Mesothelial cell of epicardium (in vitro differentiated cells): ENCODE measurements at regions not wholly inside any gene's neighbourhood (a gene's known extent, or its start where the extent isn't known, plus 50 kb on each side); places are given as distances from the start of the nearest gene placed in this dataset.

ENCODE experiments used
- DNase-seq, 2 experiments: peaks; one replicate each; pipeline ENCODE4 v3.0.0; 2021; ENCODE audit warnings: low spot score in 2 of 2; ENCODE audit not compliant: unreplicated experiment in 2 of 2
- H3K27ac Mint-ChIP-seq: 2 replicates; pipeline ENCODE4 v1.8.0; 2021; ENCODE audit warnings: mixed read lengths
- H3K27me3 Mint-ChIP-seq: 2 replicates; pipeline ENCODE4 v1.8.0; 2021; ENCODE audit warnings: low read depth, mixed read lengths
- H3K36me3 Mint-ChIP-seq: 2 replicates; pipeline ENCODE4 v1.8.0; 2021; ENCODE audit warnings: mixed read lengths
- H3K4me1 Mint-ChIP-seq: 2 replicates; pipeline ENCODE4 v1.8.0; 2021; ENCODE audit warnings: mixed read lengths
- H3K4me3 Mint-ChIP-seq: 2 replicates; pipeline ENCODE4 v1.8.0; 2021; ENCODE audit warnings: mild to moderate bottlenecking, moderate library complexity, mixed read lengths
- H3K9me3 Mint-ChIP-seq: 2 replicates; pipeline ENCODE4 v1.8.0; 2021; ENCODE audit warnings: mixed read lengths
- TF ChIP-seq, protein P1 (sequence below): fragments of 200-600 bp; sonication (generic); IDR thresholded peaks from one replicate; pipeline ENCODE4 v1.5.0; 2021; ENCODE audit warnings: antibody characterized with exemption; ENCODE audit not compliant: unreplicated experiment

DNA sequence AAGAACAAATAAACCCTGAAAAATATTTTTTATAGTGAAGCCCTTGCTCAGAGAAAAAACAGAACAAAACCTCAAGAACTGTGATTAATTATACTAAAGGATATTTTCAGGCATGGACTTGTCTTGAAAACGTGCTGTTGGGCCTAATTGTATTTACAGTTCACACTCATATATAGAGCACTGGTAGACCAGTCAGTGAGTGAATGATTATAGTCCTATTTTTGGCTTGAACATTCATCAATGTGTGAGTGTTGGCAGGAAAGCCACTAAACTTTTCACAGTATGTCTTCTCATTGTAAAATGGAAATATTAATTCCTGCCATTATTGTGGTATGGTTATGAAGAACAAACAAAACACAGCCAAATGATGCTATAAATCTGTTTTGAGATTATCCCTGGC, 462.8 kb downstream of the KCNA4 start:
- no peak overlapping the region for H3K27ac Mint-ChIP-seq
- no peak for DNase-seq
- TF ChIP-seq, protein P1, sequence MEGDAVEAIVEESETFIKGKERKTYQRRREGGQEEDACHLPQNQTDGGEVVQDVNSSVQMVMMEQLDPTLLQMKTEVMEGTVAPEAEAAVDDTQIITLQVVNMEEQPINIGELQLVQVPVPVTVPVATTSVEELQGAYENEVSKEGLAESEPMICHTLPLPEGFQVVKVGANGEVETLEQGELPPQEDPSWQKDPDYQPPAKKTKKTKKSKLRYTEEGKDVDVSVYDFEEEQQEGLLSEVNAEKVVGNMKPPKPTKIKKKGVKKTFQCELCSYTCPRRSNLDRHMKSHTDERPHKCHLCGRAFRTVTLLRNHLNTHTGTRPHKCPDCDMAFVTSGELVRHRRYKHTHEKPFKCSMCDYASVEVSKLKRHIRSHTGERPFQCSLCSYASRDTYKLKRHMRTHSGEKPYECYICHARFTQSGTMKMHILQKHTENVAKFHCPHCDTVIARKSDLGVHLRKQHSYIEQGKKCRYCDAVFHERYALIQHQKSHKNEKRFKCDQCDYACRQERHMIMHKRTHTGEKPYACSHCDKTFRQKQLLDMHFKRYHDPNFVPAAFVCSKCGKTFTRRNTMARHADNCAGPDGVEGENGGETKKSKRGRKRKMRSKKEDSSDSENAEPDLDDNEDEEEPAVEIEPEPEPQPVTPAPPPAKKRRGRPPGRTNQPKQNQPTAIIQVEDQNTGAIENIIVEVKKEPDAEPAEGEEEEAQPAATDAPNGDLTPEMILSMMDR, result no peak
- no peaks in the 10 kb centered on the region for H3K27me3 Mint-ChIP-seq
- H3K4me3 Mint-ChIP-seq, result no peak overlapping the region
- H3K4me1 Mint-ChIP-seq, result peaks cover 12% of the 10 kb centered on the region
- peaks cover 3% of the 10 kb centered on the region for H3K9me3 Mint-ChIP-seq
- no peaks in the 10 kb centered on the region for H3K36me3 Mint-ChIP-seq

DNA sequence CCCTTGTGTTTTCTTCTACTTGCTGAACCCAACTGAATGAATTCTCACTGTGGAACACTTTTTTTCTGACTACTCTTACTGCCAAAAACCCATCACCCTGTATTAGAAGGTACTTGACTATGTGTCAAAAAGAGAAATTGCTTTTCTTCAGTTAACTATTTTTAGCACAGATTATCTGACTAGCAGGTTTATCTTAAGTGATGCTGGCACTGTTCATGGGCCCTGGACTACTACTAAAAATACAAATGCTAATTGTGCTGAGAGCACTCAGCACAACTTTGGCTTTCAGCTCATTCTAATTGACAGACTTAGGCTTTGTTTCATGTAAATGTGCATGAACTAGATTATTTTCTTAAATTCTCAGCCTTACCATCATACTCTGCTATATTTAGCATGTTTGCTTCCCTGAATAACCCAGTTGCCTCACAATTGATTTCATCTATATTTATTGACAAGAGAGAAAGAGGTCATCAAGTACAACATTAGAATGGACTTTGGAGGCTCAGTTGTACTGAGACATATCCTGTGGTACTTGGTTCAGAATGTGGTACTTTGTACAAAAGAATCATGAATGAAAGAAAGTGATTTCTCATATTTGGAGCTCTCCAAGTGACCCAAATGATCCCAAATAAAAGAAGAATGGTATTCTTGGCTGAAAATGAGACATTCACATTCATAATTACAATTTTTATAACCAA, 478.3 kb downstream of the KCNA4 start:
- Mint-ChIP-seq H3K4me3 (no peak overlapping the region), H3K9me3 (no peaks in the 10 kb centered on the region), H3K27me3 (no peaks in the 10 kb centered on the region), H3K36me3 (no peaks in the 10 kb centered on the region), H3K27ac (no peak overlapping the region), H3K4me1 (peaks cover 30% of the 10 kb centered on the region)
- no peak for DNase-seq
- TF ChIP-seq, protein P1, result no peak

DNA sequence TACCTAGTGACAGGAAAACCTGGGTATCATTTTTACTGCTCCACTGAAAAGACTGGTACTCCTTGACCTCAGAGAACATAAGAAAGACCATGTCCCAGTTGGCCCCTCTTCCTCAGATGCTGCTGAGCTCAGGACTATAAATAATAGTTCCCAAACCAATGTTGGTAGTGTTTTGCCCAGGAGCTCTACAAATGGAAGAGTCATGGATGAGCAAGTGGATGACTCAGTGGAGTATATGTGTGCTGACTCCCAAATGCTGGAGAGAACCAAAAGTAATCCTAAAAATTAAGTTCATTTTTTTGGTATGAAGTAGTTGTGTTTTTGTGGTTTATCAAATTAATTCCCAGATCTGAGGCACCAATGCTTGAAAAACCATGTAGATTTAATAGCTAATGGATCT, 482.0 kb downstream of the KCNA4 start:
- Mint-ChIP-seq H3K4me1 (peaks cover 45% of the 10 kb centered on the region), H3K27ac (no peak overlapping the region), H3K4me3 (no peak overlapping the region), H3K36me3 (no peaks in the 10 kb centered on the region), H3K27me3 (no peaks in the 10 kb centered on the region), H3K9me3 (no peaks in the 10 kb centered on the region)
- TF ChIP-seq, protein P1, result no peak
- no peak for DNase-seq

DNA sequence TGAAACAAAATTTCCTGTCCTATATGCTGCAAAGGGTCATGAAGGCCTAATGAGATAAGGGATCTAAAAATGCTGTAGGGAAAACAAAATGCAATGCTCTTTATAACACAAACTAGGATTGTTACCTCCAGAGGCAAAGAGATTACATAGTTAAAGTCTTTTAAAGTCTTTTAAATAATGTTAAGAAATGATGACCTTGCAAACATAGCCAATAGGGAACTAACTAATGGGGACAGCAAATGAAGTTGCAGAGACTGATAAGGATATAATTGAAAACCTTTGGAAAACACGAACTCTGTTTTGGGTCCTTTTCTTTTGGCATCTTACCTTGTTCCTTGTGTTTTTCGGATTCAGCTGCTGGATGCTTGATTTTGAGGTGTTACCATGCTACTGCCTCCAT, 485.9 kb downstream of the KCNA4 start:
- H3K27me3 Mint-ChIP-seq, result no peaks in the 10 kb centered on the region
- H3K9me3 Mint-ChIP-seq, result peaks cover 21% of the 10 kb centered on the region
- peaks cover 8% of the 10 kb centered on the region for H3K36me3 Mint-ChIP-seq
- TF ChIP-seq, protein P1, result no peak
- no peak overlapping the region for H3K4me3 Mint-ChIP-seq
- H3K4me1 Mint-ChIP-seq, result peaks cover 32% of the 10 kb centered on the region
- H3K27ac Mint-ChIP-seq, result peak overlapping the region; percentile 14
- no peak for DNase-seq

DNA sequence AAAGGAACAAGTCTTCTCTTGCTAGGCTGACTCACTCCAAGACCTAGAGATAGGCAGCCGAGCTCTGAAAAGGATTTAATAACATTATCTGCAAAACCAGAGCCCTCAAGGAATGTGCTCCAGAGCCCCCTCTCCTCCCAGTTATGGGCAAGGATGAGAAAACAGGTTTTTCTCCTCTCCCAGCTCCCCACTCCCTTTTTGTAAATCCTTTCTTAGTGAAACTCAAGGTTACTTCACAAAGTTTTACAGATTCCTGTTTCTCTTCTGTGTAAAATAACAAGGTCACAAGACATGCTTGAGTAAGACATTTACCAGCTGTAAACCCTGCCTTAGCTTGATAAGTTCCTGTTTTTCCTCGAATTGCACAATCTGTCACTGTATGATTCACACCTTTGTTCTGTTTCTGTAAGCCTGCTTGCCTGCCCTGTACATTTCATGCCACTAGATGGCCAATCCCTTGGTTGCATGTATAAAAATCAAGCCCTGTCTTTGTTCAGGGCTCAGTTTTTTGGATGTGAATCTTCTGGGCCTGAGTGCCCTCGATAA, 489.4 kb downstream of the KCNA4 start:
- Mint-ChIP-seq H3K9me3 (peaks cover 37% of the 10 kb centered on the region), H3K27ac (no peak overlapping the region), H3K36me3 (peaks cover 8% of the 10 kb centered on the region), H3K4me3 (no peak overlapping the region), H3K27me3 (no peaks in the 10 kb centered on the region), H3K4me1 (peaks cover 16% of the 10 kb centered on the region)
- DNase-seq, result no peak
- TF ChIP-seq, protein P1, result no peak
